Progenitor cell of endocrine pancreas (in vitro differentiated cells): ENCODE measurements at regions not wholly inside any gene's neighbourhood (a gene's known extent, or its start where the extent isn't known, plus 50 kb on each side); places are given as distances from the start of the nearest gene placed in this dataset.

Source experiments
- DNase-seq: peaks from one replicate; pipeline ENCODE4 v3.0.0; 2021; ENCODE audit warnings: low spot score; ENCODE audit not compliant: unreplicated experiment
- H3K27ac Mint-ChIP-seq: 2 replicates; pipeline ENCODE4 v1.8.0; 2021; ENCODE audit warnings: mild to moderate bottlenecking, moderate library complexity, mixed read lengths
- H3K27me3 Mint-ChIP-seq: 2 replicates; pipeline ENCODE4 v1.8.0; 2021; ENCODE audit warnings: mixed read lengths
- H3K36me3 Mint-ChIP-seq: 2 replicates; pipeline ENCODE4 v1.8.0; 2022; ENCODE audit warnings: mixed read lengths; ENCODE audit not compliant: insufficient read depth
- H3K4me1 Mint-ChIP-seq: 2 replicates; pipeline ENCODE4 v1.8.0; 2021; ENCODE audit warnings: low read depth, mixed read lengths
- H3K4me3 Mint-ChIP-seq: 2 replicates; pipeline ENCODE4 v1.8.0; 2021; ENCODE audit warnings: low read depth, mild to moderate bottlenecking, moderate library complexity, mixed read lengths
- H3K9me3 Mint-ChIP-seq: 2 replicates; pipeline ENCODE4 v1.8.0; 2021; ENCODE audit warnings: low read depth, mixed read lengths
- CTCF ChIP-seq: fragments of 200-600 bp; sonication (generic); IDR thresholded peaks from one replicate; pipeline ENCODE4 v1.5.0; 2021; ENCODE audit warnings: antibody characterized with exemption, mild to moderate bottlenecking; ENCODE audit not compliant: unreplicated experiment

- no peak for DNase-seq
- Mint-ChIP-seq H3K9me3 (no peaks in the 10 kb centered on the region), H3K4me3 (no peak overlapping the region), H3K36me3 (no peaks in the 10 kb centered on the region), H3K27ac (no peak overlapping the region), H3K27me3 (peaks cover 51% of the 10 kb centered on the region), H3K4me1 (no peaks in the 10 kb centered on the region)
- no peak for TF ChIP-seq CTCF
Measured at GRCh38 chr5:88377705-88378656, 109.3 kb upstream of the TMEM161B start.

GRCh38 chr5:88377240-88377639, 108.6 kb upstream of the TMEM161B start:
- Mint-ChIP-seq H3K27ac (no peak overlapping the region), H3K36me3 (no peaks in the 10 kb centered on the region), H3K9me3 (no peaks in the 10 kb centered on the region), H3K4me3 (no peak overlapping the region), H3K27me3 (peaks cover 45% of the 10 kb centered on the region), H3K4me1 (no peaks in the 10 kb centered on the region)
- TF ChIP-seq CTCF: no peak
- DNase-seq: no peak

GRCh38 chr5:88376728-88377127, 108.1 kb upstream of the TMEM161B start:
- Mint-ChIP-seq H3K4me3 (no peak overlapping the region), H3K27ac (no peak overlapping the region), H3K27me3 (peaks cover 40% of the 10 kb centered on the region), H3K36me3 (no peaks in the 10 kb centered on the region), H3K9me3 (no peaks in the 10 kb centered on the region), H3K4me1 (no peaks in the 10 kb centered on the region)
- TF ChIP-seq CTCF: no peak
- no peak for DNase-seq

DNA sequence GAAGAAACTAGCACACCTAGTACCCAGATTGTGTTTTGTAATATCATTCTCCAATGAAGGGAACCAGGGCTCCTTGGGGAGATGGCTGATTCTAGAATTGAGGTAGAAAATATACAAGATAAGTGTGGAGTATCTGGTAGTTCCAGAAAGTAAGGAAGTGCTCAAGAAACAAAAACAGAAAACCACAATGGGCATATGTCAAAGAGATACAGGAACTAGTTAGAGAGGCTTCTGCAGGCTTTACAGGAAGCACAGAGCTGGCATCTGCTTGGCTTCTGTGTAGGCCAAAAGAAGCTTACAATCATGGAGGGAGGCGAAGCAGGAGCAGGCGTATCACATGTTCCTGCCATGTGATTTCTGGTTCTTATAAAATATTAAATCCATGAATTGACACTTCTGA, 105.7 kb upstream of the TMEM161B start:
- no peak overlapping the region for H3K27ac Mint-ChIP-seq
- no peak for TF ChIP-seq CTCF
- no peaks in the 10 kb centered on the region for H3K36me3 Mint-ChIP-seq
- H3K27me3 Mint-ChIP-seq: peaks cover 44% of the 10 kb centered on the region
- no peaks in the 10 kb centered on the region for H3K4me1 Mint-ChIP-seq
- DNase-seq: no peak
- H3K9me3 Mint-ChIP-seq: no peaks in the 10 kb centered on the region
- no peak overlapping the region for H3K4me3 Mint-ChIP-seq

DNA sequence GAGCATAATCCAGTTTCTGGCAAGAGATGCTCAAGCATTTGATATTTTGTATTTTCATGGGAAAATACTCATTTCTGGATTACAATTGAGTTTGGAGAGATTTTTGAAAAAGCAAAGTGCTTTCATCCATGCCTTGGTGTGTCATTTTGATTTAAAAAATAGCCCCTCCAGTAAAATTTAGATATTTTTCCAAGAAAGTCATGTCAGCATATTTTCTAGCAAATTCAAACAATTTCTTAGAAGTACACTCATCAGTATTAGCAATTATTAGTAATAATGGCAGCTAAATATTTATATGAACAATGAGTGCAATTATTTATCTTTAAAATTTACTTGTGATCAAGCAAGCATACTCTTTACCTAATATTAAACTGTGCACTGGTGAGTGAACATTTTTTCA, 102.2 kb upstream of the TMEM161B start:
- Mint-ChIP-seq H3K27me3 (peaks cover 23% of the 10 kb centered on the region), H3K9me3 (no peaks in the 10 kb centered on the region), H3K4me3 (no peak overlapping the region), H3K4me1 (peaks cover 2% of the 10 kb centered on the region), H3K27ac (no peak overlapping the region), H3K36me3 (no peaks in the 10 kb centered on the region)
- no peak for TF ChIP-seq CTCF
- DNase-seq: no peak
